ENCODE measurements at regions not wholly inside any gene's neighbourhood (a gene's known extent, or its start where the extent isn't known, plus 50 kb on each side); places are given as distances from the start of the nearest gene placed in this dataset.
"Not testable (repeated sequence)": the region's sequence is repeated elsewhere in the genome, so short reads cannot be mapped to it uniquely, and the experiment has no call there.

GRCh38 chr5:43920422-43920821, 317.4 kb downstream of the NNT start:
- no peak for DNase-seq

GRCh38 chr5:43917925-43918324, 314.9 kb downstream of the NNT start:
- no peak for DNase-seq

GRCh38 chr5:43903129-43903528, 300.1 kb downstream of the NNT start:
- DNase-seq: no peak

GRCh38 chr5:43900974-43901373, 298.0 kb downstream of the NNT start:
- no peak for DNase-seq

- DNase-seq: no peak
Measured at GRCh38 chr5:43895876-43896275, 292.9 kb downstream of the NNT start.

- no peak for DNase-seq
Measured at GRCh38 chr5:43893951-43894684, 291.1 kb downstream of the NNT start.

GRCh38 chr5:43891112-43891511, 288.1 kb downstream of the NNT start:
- no peak for DNase-seq

- no peak for DNase-seq
Measured at GRCh38 chr5:43889233-43889632, 286.3 kb downstream of the NNT start.

GRCh38 chr5:43875741-43876140, 272.8 kb downstream of the NNT start:
- no peak for DNase-seq

- no peak for DNase-seq
Measured at GRCh38 chr5:43874772-43875171, 271.8 kb downstream of the NNT start.

GRCh38 chr5:43873791-43874190, 270.8 kb downstream of the NNT start:
- DNase-seq: no peak

GRCh38 chr5:43859309-43859708, 256.3 kb downstream of the NNT start:
- no peak for DNase-seq

GRCh38 chr5:43855452-43855851, 252.5 kb downstream of the NNT start:
- DNase-seq: no peak

- DNase-seq: no peak
Measured at GRCh38 chr5:43854697-43855292, 251.8 kb downstream of the NNT start.

- DNase-seq: no peak
Measured at GRCh38 chr5:43852279-43852678, 249.3 kb downstream of the NNT start.

- DNase-seq: no peak
Measured at GRCh38 chr5:43851741-43852140, 248.8 kb downstream of the NNT start.

GRCh38 chr5:43840424-43841125, 237.6 kb downstream of the NNT start:
- no peak for DNase-seq

GRCh38 chr5:43839218-43839617, 236.2 kb downstream of the NNT start:
- no peak for DNase-seq

GRCh38 chr5:43837996-43838395, 235.0 kb downstream of the NNT start:
- no peak for DNase-seq

GRCh38 chr5:43837091-43837490, 234.1 kb downstream of the NNT start:
- no peak for DNase-seq

GRCh38 chr5:43833961-43834360, 231.0 kb downstream of the NNT start:
- DNase-seq: no peak

- DNase-seq: not testable (repeated sequence)
Measured at GRCh38 chr5:43824325-43824964, 221.5 kb downstream of the NNT start.

GRCh38 chr5:43818394-43818793, 215.4 kb downstream of the NNT start:
- not testable (repeated sequence) for DNase-seq

- DNase-seq: no peak
Measured at GRCh38 chr5:43815497-43815896, 212.5 kb downstream of the NNT start.

All from Kasumi-1 (cell line).